HepG2 (cell line): ENCODE measurements at regions not wholly inside any gene's neighbourhood (a gene's known extent, or its start where the extent isn't known, plus 50 kb on each side); places are given as distances from the start of the nearest gene placed in this dataset.

Experiments
- ATAC-seq: fragments of 200-7000 bp; cut with Tn5 transposase; 3 replicates; pipeline ENCODE4 v1.9.1; 2020; ENCODE audit warnings: mild to moderate bottlenecking, moderate library complexity
- BruUV-seq: library from RNA; stranded (reverse); fragments of 400-500 nt; replicated peaks from 2 replicates; lab custom pipeline; 2021; lab: Mats Ljungman, UMichigan
- CTCF ChIA-PET: fragments of 300-600 bp; formaldehyde crosslinking; extraction: SDS; loops from one replicate; lab custom pipeline; 2021; ENCODE audit warnings: low total read pairs, inconsistent platforms, low intra/inter-chr PET ratio; lab: Yijun Ruan, JAX
- POLR2A ChIA-PET: fragments of 350-600 bp; sonication (Branson Sonifier 250); formaldehyde crosslinking; loops from one replicate; lab custom pipeline; 2020; ENCODE audit warnings: antibody characterized with exemption, inconsistent platforms; lab: Yijun Ruan, JAX
- DNase-seq: peaks from one replicate; pipeline ENCODE4 v3.0.0-alpha.2; 2015; ENCODE audit warnings: low spot score
- FAIRE-seq: peaks from 3 replicates; lab custom pipeline; 2011; peaks lifted over from hg19 to GRCh38; lab: Jason Lieb, UNC
- H2AFZ ChIP-seq: one replicate; pipeline ENCODE4 v1.6.1; 2011; ENCODE audit warnings: low read length, inconsistent platforms
- H3K27ac ChIP-seq: fragments of 300-600 bp; 3 replicates; pipeline ENCODE4 v1.8.0; 2011; ENCODE audit warnings: mixed run types, mild to moderate bottlenecking, mixed read lengths, low read length, inconsistent platforms; ENCODE audit not compliant: insufficient read depth; ENCODE audit errors: extremely low read length
- H3K27me3 ChIP-seq, 2 experiments: fragments of 200-600 bp in 1 of 2; 2 replicates in 1 of 2; 3 replicates in 1 of 2; pipeline versions ENCODE4 v1.6.0 to v1.8.0; 2011; ENCODE audit warnings: low read length in 2 of 2, mild to moderate bottlenecking in 2 of 2, moderate library complexity in 2 of 2, inconsistent platforms in 1 of 2; ENCODE audit not compliant: insufficient read depth in 2 of 2, control insufficient read depth in 1 of 2
- H3K36me3 ChIP-seq, 2 experiments: fragments of 200-600 bp in 1 of 2; replicated peaks in 1 of 2; 2 replicates in 1 of 2; 3 replicates in 1 of 2; pipeline versions ENCODE4 v1.5.1 to v1.8.0; 2011; ENCODE audit warnings: low read length in 2 of 2, inconsistent platforms in 1 of 2; ENCODE audit not compliant: insufficient read depth in 2 of 2, control insufficient read depth in 1 of 2
- H3K4me1 ChIP-seq: 2 replicates; pipeline ENCODE4 v1.5.1; 2012; ENCODE audit warnings: low read length, inconsistent platforms; ENCODE audit not compliant: insufficient read depth
- H3K4me2 ChIP-seq: 2 replicates; pipeline ENCODE4 v1.6.0; 2011; ENCODE audit warnings: low read depth, low read length, inconsistent platforms
- H3K4me3 ChIP-seq, 3 experiments: fragments of 200-600 bp in 1 of 3; sonication (generic), shearing (Covaris generic) in 1 of 3; replicated peaks in 1 of 3; 2 replicates each; pipeline ENCODE4 v1.5.1; 2011 to 2016; ENCODE audit warnings: low read length in 3 of 3, inconsistent platforms in 2 of 3, low read depth in 2 of 3, mild to moderate bottlenecking in 2 of 3, control low read depth in 1 of 3, mixed read lengths in 1 of 3; ENCODE audit not compliant: insufficient read depth in 1 of 3
- H3K79me2 ChIP-seq: one replicate; pipeline ENCODE4 v1.6.1; 2011; ENCODE audit warnings: low read length, inconsistent platforms; ENCODE audit not compliant: insufficient read depth
- H3K9ac ChIP-seq: 2 replicates; pipeline ENCODE4 v1.6.0; 2011; ENCODE audit warnings: mild to moderate bottlenecking, low read depth, low read length, inconsistent platforms; ENCODE audit not compliant: insufficient read depth
- H3K9me3 ChIP-seq: 2 replicates; pipeline ENCODE4 v1.5.1; 2012; ENCODE audit warnings: mild to moderate bottlenecking, low read length
- H4K20me1 ChIP-seq: 2 replicates; pipeline ENCODE4 v1.6.0; 2011; ENCODE audit warnings: inconsistent platforms, mild to moderate bottlenecking, low read length, moderate library complexity; ENCODE audit not compliant: insufficient read depth
- CREB3 ChIP-seq: sonication (generic); formaldehyde crosslinking; IDR thresholded peaks from 2 replicates; pipeline ENCODE4 v1.5.0; 2020; ENCODE audit warnings: missing genetic modification reagents
- HOXA3 ChIP-seq: sonication (generic); formaldehyde crosslinking; IDR thresholded peaks from 2 replicates; pipeline ENCODE4 v1.5.0; 2020; ENCODE audit warnings: missing genetic modification reagents
- HOXA7 ChIP-seq: sonication (generic); formaldehyde crosslinking; IDR thresholded peaks from 2 replicates; pipeline ENCODE4 v1.8.1; 2022; ENCODE audit warnings: mild to moderate bottlenecking, missing genetic modification reagents, moderate library complexity
- MTF2 ChIP-seq: sonication (generic); formaldehyde crosslinking; IDR thresholded peaks from 2 replicates; pipeline ENCODE4 v1.5.0; 2020; ENCODE audit warnings: missing genetic modification reagents, borderline replicate concordance
- PAXIP1 ChIP-seq: sonication (generic); formaldehyde crosslinking; conservative IDR thresholded peaks from 2 replicates; pipeline ENCODE4 v1.4.0; 2020; ENCODE audit warnings: mild to moderate bottlenecking, missing genetic modification reagents, moderate library complexity
- SOX6 ChIP-seq, 2 experiments: fragments of 450-650 bp in 1 of 2; sonication (generic) in 1 of 2; formaldehyde crosslinking in 1 of 2; IDR thresholded peaks; 2 replicates each; pipeline versions ENCODE4 v1.4.0 to v1.6.1; 2017 to 2020; ENCODE audit warnings: antibody characterized with exemption in 1 of 2, mild to moderate bottlenecking in 1 of 2, missing genetic modification reagents in 1 of 2
- TCF7L2 ChIP-seq: IDR thresholded peaks from 2 replicates; pipeline ENCODE4 v1.6.1; 2011; ENCODE audit warnings: mild to moderate bottlenecking, low read depth, low read length, moderate library complexity
- ZNF503 ChIP-seq: sonication (generic); formaldehyde crosslinking; IDR thresholded peaks from 2 replicates; pipeline ENCODE4 v1.4.0; 2020; ENCODE audit warnings: missing genetic modification reagents
- ZNF574 ChIP-seq: sonication (generic); formaldehyde crosslinking; IDR thresholded peaks from 2 replicates; pipeline ENCODE4 v1.4.0; 2020; ENCODE audit warnings: missing genetic modification reagents
- WGBS: methylation state at CpG from one replicate; pipeline ENCODE4 v1.1.6; 2017; ENCODE audit warnings: low lambda C conversion rate; 5-methylcytosine and 5-hydroxymethylcytosine counted together
- in situ Hi-C: cut with HindIII; loops from 2 replicates; pipeline ENCODE4 v1.10.0; 2017; ENCODE audit warnings: low pct_unique_long_range_greater_than_20kb; ENCODE audit not compliant: extremely low pct_ligation_motif_present
- intact Hi-C: fragments of 100-400 bp; cut with micrococcal nuclease; formaldehyde crosslinking; loops from one replicate; pipeline ENCODE4 v1.10.0; 2022; ENCODE audit not compliant: unreplicated experiment

- no peak overlapping the region for H3K4me3 ChIP-seq
- intact Hi-C loops, result no loop called here
- H3K9ac ChIP-seq, result no peak overlapping the region
- TF ChIP-seq PAXIP1 (no peak), ZNF503 (CRISPR knock-in tag) (no peak), MTF2 (CRISPR knock-in tag) (no peak), CREB3 (CRISPR knock-in tag) (no peak), HOXA3 (CRISPR knock-in tag) (no peak), SOX6 (IDR thresholded peaks at IDR 0.05) (no peak), SOX6 (CRISPR knock-in tag; IDR thresholded peaks at IDR 0.05) (no peak), ZNF574 (CRISPR knock-in tag) (no peak), TCF7L2 (no peak), HOXA7 (CRISPR knock-in tag) (no peak)
- no peaks in the 10 kb centered on the region for H3K4me1 ChIP-seq
- no peak for DNase-seq
- H2AFZ ChIP-seq, result no peak overlapping the region
- no peak for ATAC-seq
- H3K27me3 ChIP-seq, result no peaks in the 10 kb centered on the region
- 92% methylated on average over 3 of the region's 3 CpGs for WGBS
- in situ Hi-C loops, result no loop called here
- ChIA-PET POLR2A (no interaction called here), CTCF (no interaction called here)
- no TSS peak for BruUV-seq
- H3K36me3 ChIP-seq, result no peaks in the 10 kb centered on the region
- H3K79me2 ChIP-seq, result no peaks in the 10 kb centered on the region
- H3K27ac ChIP-seq, result no peak overlapping the region
- no peak overlapping the region for H3K4me2 ChIP-seq
- H3K9me3 ChIP-seq, result no peaks in the 10 kb centered on the region
- no peaks in the 10 kb centered on the region; the same call in 1 of the 2 replicates for H4K20me1 ChIP-seq
- FAIRE-seq, result no peak
Measured at GRCh38 chr7:41146429-41146828, 556.5 kb downstream of the INHBA start.
